ENCODE measurements at regions not wholly inside any gene's neighbourhood (a gene's known extent, or its start where the extent isn't known, plus 50 kb on each side); places are given as distances from the start of the nearest gene placed in this dataset.

DNA sequence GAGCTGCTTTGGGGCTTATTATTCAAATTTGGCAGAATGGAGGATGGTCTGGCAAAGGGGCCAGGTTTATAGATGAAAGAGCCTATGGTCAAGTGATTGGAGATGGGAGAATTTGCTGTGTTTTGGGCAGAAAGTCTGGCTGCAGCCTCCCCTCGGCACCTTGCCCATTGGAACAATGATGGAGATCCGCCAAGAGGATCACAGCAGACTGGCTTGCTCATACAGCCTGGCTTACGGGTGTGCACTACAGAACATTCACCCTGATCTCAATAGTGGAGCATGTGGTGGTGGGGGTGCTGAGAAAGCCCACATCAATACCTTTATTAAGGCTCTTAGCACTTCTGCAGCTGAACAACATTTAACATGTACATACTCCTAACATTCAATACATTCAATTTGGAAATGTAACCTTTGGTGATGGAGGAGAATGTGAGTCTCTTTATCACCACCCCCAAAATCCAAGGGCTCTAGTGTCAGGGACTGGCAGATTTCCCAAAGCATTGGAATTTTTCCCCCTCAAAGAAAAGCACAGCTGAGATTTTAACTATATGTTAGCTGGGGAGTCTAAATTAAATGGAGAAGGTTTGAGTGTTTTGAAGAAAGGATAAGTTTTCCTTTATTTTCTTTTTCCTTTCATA is 118.4 kb upstream of the TMC3 start:
- peak in 1 of 2 donors; percentile 73 for ATAC-seq
- DNase-seq: peak; percentile 36
- intact Hi-C loops (cut with DNase I): no loop called here

DNA sequence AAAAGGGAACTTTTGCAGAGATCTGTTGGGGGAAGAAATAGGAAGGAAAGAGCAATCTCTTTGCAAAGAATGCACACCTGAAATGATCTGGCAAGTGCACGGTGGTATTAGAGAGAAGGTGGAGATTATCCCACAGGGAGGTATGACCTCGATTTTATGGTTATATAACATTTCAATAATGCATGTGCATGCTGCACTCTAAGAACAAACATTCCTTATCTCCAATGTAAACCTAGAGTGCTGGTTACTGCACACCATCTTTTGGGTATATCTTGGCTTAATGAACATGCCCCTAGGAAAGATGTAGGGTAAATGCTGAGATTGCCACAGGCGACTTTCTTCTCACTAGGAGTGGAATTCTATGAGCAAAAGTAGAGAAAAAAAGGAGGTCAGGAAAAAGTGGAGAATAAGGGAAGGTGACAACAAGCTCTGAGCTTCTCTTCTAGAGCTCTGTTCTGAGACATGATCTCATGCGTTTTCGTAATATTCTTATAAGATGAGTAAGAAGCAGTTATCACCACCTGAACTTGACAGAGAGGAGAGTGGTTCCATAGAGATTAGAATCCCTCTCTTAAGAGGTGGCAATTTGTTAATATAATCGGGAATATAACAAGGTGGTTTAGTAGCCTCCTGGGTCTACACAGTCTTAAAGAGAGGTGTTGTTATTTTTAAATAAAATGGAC is 117.5 kb upstream of the TMC3 start:
- intact Hi-C loops (cut with DNase I): no loop called here
- DNase-seq (no peak), ATAC-seq (peak in 1 of 2 donors; percentile 47)

- no peak for ATAC-seq
- DNase-seq: no peak
- intact Hi-C loops (cut with DNase I): loop anchor here in 1 of 2 donors (10.0 kb wide), 1 partner anchor 459 kb away; no protein-coding TSS in a partner anchor
Observed at GRCh38 chr15:81485806-81486205, 111.8 kb upstream of the TMC3 start.

DNA sequence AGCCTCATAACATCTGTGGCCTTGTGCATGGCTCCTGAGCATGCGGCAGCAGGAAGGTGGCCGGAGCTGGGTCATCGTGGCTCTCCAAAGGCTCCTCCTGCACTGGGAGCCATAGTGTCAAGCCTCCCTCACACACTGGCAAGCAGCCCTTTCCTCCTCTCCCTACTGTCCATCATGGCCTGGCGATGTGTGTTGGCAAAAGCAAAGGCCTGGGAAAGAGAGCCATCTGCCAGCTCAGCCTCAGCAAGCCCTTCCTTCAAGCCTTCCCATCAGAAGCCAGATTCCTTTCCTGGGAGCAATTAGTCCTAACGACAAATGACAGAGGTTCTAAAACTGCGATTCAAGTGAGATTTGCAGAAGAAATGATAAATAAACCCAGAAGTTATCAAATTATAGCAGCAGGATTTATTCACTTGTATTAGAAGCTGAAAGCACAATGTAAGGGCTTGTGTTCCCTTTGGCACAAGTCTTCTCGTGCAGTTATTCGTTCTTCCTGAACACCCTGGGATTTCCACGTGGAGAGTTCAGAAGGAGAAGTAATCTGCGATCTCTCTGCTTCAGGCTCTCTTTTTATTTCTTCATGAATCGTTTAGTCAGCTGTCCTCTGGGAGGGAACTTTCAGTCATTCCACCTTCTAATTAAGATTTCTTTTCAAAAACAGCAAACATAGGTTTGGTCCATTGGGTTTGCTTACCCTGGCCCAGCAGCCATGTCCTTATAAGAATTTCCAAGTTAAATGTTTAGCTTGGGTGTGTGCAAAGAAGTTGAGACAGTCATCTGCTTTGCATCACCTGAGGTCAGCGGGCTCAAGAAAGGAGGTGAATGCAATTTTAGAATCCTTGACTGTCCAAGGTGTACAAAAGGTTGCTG is 110.3 kb upstream of the TMC3 start:
- intact Hi-C loops (cut with DNase I): loop anchor here in 1 of 2 donors (5.0 to 10.0 kb wide), 4 partner anchors 460 to 713 kb away; partner anchors contain the start of gene MEX3B
- ATAC-seq: no peak
- DNase-seq: no peak

DNA sequence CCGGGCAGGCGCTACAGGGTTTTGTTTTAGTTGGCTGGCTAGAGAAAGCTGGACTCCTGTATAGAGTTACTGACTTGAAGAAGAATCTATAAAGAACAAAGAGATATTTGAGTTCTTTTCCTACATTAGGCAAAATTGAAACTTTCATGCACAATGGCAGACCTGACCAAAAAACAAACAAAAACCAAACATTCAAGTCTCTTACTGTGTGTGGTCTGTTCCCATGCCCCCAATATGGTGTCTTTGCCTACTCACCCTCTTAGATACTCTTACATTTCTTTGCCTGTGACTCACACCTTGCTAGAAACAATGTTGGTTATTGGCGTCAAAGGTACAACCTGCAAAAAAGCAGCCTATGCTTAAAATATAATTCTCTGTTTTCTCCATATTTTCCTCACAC is 109.5 kb upstream of the TMC3 start:
- DNase-seq (no peak), ATAC-seq (no peak)
- intact Hi-C loops (cut with DNase I): loop anchor here in 1 of 2 donors (5.0 to 10.0 kb wide), 4 partner anchors 461 to 714 kb away; partner anchors contain the start of gene MEX3B

- intact Hi-C loops (cut with DNase I): loop anchor here in 1 of 2 donors (5.0 to 10.0 kb wide), 4 partner anchors 463 to 716 kb away; partner anchors contain the start of gene MEX3B
Observed at GRCh38 chr15:81481346-81481745, 107.3 kb upstream of the TMC3 start.

GRCh38 chr15:81480645-81481053 is 106.6 kb upstream of the TMC3 start:
- DNase-seq: no peak
- intact Hi-C loops (cut with DNase I): loop anchor here in 1 of 2 donors (5.0 to 10.0 kb wide), 4 partner anchors 464 to 717 kb away; partner anchors contain the start of gene MEX3B
- peak; percentile 54 to 59 for ATAC-seq

More at GRCh38 chr15:81481346-81481745, 107.3 kb upstream of the TMC3 start:
- DNase-seq (no peak), ATAC-seq (no peak)

GRCh38 chr15:81478354-81478753 is 104.3 kb upstream of the TMC3 start:
- DNase-seq (no peak), ATAC-seq (no peak)
- intact Hi-C loops (cut with DNase I): no loop called here

GRCh38 chr15:81475926-81476325 is 101.9 kb upstream of the TMC3 start:
- DNase-seq (no peak), ATAC-seq (no peak)
- intact Hi-C loops (cut with DNase I): no loop called here

GRCh38 chr15:81475471-81475870 is 101.5 kb upstream of the TMC3 start:
- intact Hi-C loops (cut with DNase I): no loop called here
- ATAC-seq (no peak), DNase-seq (no peak)

GRCh38 chr15:81473946-81474345 is 99.9 kb upstream of the TMC3 start:
- intact Hi-C loops (cut with DNase I): no loop called here
- DNase-seq (no peak), ATAC-seq (no peak)

- DNase-seq (no peak), ATAC-seq (no peak)
- intact Hi-C loops (cut with DNase I): no loop called here
Observed at GRCh38 chr15:81473177-81473576, 99.2 kb upstream of the TMC3 start.

DNA sequence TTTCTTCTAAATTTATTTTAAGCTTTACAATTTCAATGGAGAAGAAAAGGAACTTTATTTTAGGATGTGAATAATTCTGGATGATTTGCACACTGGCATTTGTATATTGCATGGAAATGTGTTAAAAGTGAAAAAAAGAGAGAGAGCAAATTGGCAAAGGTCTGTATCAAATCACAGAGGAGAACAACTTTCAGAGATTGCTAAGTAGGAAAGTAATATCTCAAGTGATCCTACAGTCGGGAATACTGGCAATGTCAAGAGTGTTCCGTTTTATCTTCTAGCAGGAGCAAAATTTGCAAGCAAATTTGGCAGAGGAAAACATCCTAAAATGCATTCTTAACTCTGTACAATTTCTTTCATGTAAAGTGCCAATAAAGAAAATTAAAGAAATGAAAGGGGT is 97.1 kb upstream of the TMC3 start:
- DNase-seq: no peak
- no peak for ATAC-seq
- intact Hi-C loops (cut with DNase I): no loop called here

GRCh38 chr15:81469154-81469553 is 95.1 kb upstream of the TMC3 start:
- DNase-seq (no peak), ATAC-seq (no peak)
- intact Hi-C loops (cut with DNase I): no loop called here

GRCh38 chr15:81466741-81467140 is 92.7 kb upstream of the TMC3 start:
- intact Hi-C loops (cut with DNase I): no loop called here

DNA sequence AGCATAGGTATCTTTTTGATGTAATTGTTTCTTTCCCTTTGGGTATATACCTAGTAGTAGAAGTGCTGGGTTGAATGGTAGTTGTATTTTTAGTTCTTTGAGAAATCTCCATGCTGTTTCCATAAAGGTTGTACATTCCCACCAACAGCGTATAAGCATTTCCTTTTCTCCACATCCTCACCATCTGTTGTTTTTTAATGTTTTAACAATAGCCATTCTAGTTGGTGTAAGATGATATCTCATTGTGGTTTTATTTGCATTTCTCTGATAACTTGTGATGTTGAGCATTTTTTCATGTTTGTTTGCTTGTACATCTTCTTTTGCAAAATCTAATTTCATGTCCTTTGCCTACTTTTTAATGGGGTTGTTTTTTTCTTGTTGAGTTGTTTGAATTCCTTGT is 80.0 kb upstream of the TMC3 start:
- ATAC-seq (no peak), DNase-seq (no peak)
- intact Hi-C loops (cut with DNase I): no loop called here

More at GRCh38 chr15:81466741-81467140, 92.7 kb upstream of the TMC3 start:
- ATAC-seq (no peak), DNase-seq (no peak)

- ATAC-seq (no peak), DNase-seq (no peak)
- intact Hi-C loops (cut with DNase I): no loop called here
Observed at GRCh38 chr15:81450721-81451120, 76.7 kb upstream of the TMC3 start.

GRCh38 chr15:81449836-81450474 is 75.9 kb upstream of the TMC3 start:
- intact Hi-C loops (cut with DNase I): no loop called here
- ATAC-seq (no peak), DNase-seq (no peak)

Measured in left cardiac atrium (tissue), 4 donors.